ENCODE measurements at regions not wholly inside any gene's neighbourhood (a gene's known extent, or its start where the extent isn't known, plus 50 kb on each side); places are given as distances from the start of the nearest gene placed in this dataset.

GRCh38 chr12:115174920-115175319 is 490.9 kb upstream of the TBX3 start:
- TF ChIP-seq CTCF (IDR thresholded peaks at IDR 0.05), result no peak
- DNase-seq (ENCODE audit: low spot score) (no peak), ATAC-seq (ENCODE audit: low FRiP score) (no peak)

GRCh38 chr12:115172521-115172920 is 488.5 kb upstream of the TBX3 start:
- no peak for DNase-seq (ENCODE audit: low spot score)
- no peak for TF ChIP-seq CTCF (IDR thresholded peaks at IDR 0.05)
- no peak for ATAC-seq (ENCODE audit: low FRiP score)

- no peak for TF ChIP-seq CTCF (IDR thresholded peaks at IDR 0.05)
- ATAC-seq (ENCODE audit: low FRiP score) (no peak), DNase-seq (ENCODE audit: low spot score) (no peak)
These were observed 486.0 kb upstream of the TBX3 start for GRCh38 chr12:115169981-115170380.

GRCh38 chr12:115166698-115167315 is 482.8 kb upstream of the TBX3 start:
- DNase-seq (ENCODE audit: low spot score) (no peak), ATAC-seq (ENCODE audit: low FRiP score) (no peak)
- no peak for TF ChIP-seq CTCF (IDR thresholded peaks at IDR 0.05)

- no peak for ATAC-seq (ENCODE audit: low FRiP score)
- TF ChIP-seq CTCF (IDR thresholded peaks at IDR 0.05), result no peak
- DNase-seq (ENCODE audit: low spot score), result no peak
These were observed 479.7 kb upstream of the TBX3 start for GRCh38 chr12:115163710-115164109.

GRCh38 chr12:115160271-115161128 is 476.5 kb upstream of the TBX3 start:
- ATAC-seq (ENCODE audit: low FRiP score), result no peak
- TF ChIP-seq CTCF (IDR thresholded peaks at IDR 0.05), result no peak
- no peak for DNase-seq (ENCODE audit: low spot score)

GRCh38 chr12:115158816-115159215 is 474.8 kb upstream of the TBX3 start:
- ATAC-seq (ENCODE audit: low FRiP score) (peak; percentile 57), DNase-seq (ENCODE audit: low spot score) (no peak)
- no peak for TF ChIP-seq CTCF (IDR thresholded peaks at IDR 0.05)

Measured in omental fat pad (tissue), 3 donors.